Right cardiac atrium (tissue), 5 donors: ENCODE measurements at regions not wholly inside any gene's neighbourhood (a gene's known extent, or its start where the extent isn't known, plus 50 kb on each side); places are given as distances from the start of the nearest gene placed in this dataset.

Experiments
- ATAC-seq, 2 donors: fragments of 200-7000 bp; cut with Tn5 transposase; one replicate each; pipeline versions ENCODE4 v1.8.0 to v1.9.1; 2020; ENCODE audit warnings: moderate library complexity in 2 of 2, mild to moderate bottlenecking in 1 of 2
- DNase-seq, 3 donors: peaks; one replicate each; pipeline ENCODE4 v3.0.0-alpha.2; 2020
- H3K27ac ChIP-seq: one replicate; pipeline ENCODE4 v1.5.1; 2013; ENCODE audit warnings: mild to moderate bottlenecking, low read length, control low read depth, moderate library complexity
- H3K27me3 ChIP-seq: one replicate; pipeline ENCODE4 v1.6.1; 2013; ENCODE audit not compliant: control insufficient read depth, insufficient read depth
- H3K4me1 ChIP-seq: one replicate; pipeline ENCODE4 v1.6.1; 2013; ENCODE audit warnings: low read length; ENCODE audit not compliant: control insufficient read depth, insufficient read depth
- H3K4me3 ChIP-seq: one replicate; pipeline ENCODE4 v1.5.1; 2013; ENCODE audit warnings: low read length, control low read depth
- H3K9me3 ChIP-seq: one replicate; pipeline ENCODE4 v1.6.1; 2013; ENCODE audit warnings: low read length; ENCODE audit not compliant: control insufficient read depth
- WGBS: extraction: QIAGEN DNeasy Blood & Tissue Kit; methylation state at CpG from one replicate; pipeline ENCODE4 v1.1.7; 2013; 5-methylcytosine and 5-hydroxymethylcytosine counted together
- intact Hi-C, 4 donors: fragments of 100-400 bp; cut with DNase I; formaldehyde crosslinking; loops; one replicate each; pipeline versions ENCODE4 v1.11.0 to v1.14.0; 2022 to 2023
- donor health status: healthy with polysubstance abuse.
- donor health status: DM: no; HTN: yes; CAD: no.
- donor health status: DM: no; HTN: no; CAD: no.
- donor health status: DM: no; HTN: yes; CAD: no; lungs with severe emphysema.
- donor health status: DM: yes; HTN: yes; CAD: no.

- Histone ChIP-seq H3K27ac (no peak overlapping the region), H3K4me1 (no peaks in the 10 kb centered on the region), H3K27me3 (no peaks in the 10 kb centered on the region), H3K9me3 (no peaks in the 10 kb centered on the region), H3K4me3 (no peak overlapping the region)
- no peak for ATAC-seq
- intact Hi-C loops, result no loop called here
- WGBS, result 43% methylated on average over 1 of the region's 1 CpG
- no peak for DNase-seq
Measured at GRCh38 chr12:84376320-84376719, 536.3 kb downstream of the SLC6A15 start.

- no peak for ATAC-seq
- 34% methylated on average over 1 of the region's 1 CpG for WGBS
- H3K9me3 ChIP-seq, result no peaks in the 10 kb centered on the region
- intact Hi-C loops, result no loop called here
- DNase-seq, result no peak
- no peak overlapping the region for H3K27ac ChIP-seq
- H3K4me1 ChIP-seq, result no peaks in the 10 kb centered on the region
- no peak overlapping the region for H3K4me3 ChIP-seq
- H3K27me3 ChIP-seq, result no peaks in the 10 kb centered on the region
Measured at GRCh38 chr12:84375449-84376170, 537.0 kb downstream of the SLC6A15 start.

GRCh38 chr12:84362552-84362897 is 550.1 kb downstream of the SLC6A15 start:
- intact Hi-C loops, result no loop called here
- no peaks in the 10 kb centered on the region for H3K27me3 ChIP-seq
- no peak overlapping the region for H3K4me3 ChIP-seq
- peak in 1 of 3 donors; percentile 17 for DNase-seq
- no peak overlapping the region for H3K27ac ChIP-seq
- peak in 1 of 2 donors; percentile 22 for ATAC-seq
- no peaks in the 10 kb centered on the region for H3K4me1 ChIP-seq
- WGBS, result 88% methylated on average over 7 of the region's 7 CpGs
- H3K9me3 ChIP-seq, result no peaks in the 10 kb centered on the region

- DNase-seq (peak in 2 of 3 donors; percentile 38 to 44), ATAC-seq (peak in 1 of 2 donors; percentile 40)
- intact Hi-C loops, result no loop called here
- H3K27me3 ChIP-seq, result no peaks in the 10 kb centered on the region
- no peaks in the 10 kb centered on the region for H3K4me1 ChIP-seq
- no peak overlapping the region for H3K4me3 ChIP-seq
- no peaks in the 10 kb centered on the region for H3K9me3 ChIP-seq
- 91% methylated on average over 27 of the region's 27 CpGs for WGBS
- no peak overlapping the region for H3K27ac ChIP-seq
Measured at GRCh38 chr12:84361651-84362551, 550.7 kb downstream of the SLC6A15 start.

- H3K4me3 ChIP-seq, result no peak overlapping the region
- DNase-seq (no peak), ATAC-seq (no peak)
- intact Hi-C loops, result no loop called here
- H3K9me3 ChIP-seq, result no peaks in the 10 kb centered on the region
- no peaks in the 10 kb centered on the region for H3K4me1 ChIP-seq
- WGBS, result 94% methylated on average over 3 of the region's 3 CpGs
- no peak overlapping the region for H3K27ac ChIP-seq
- H3K27me3 ChIP-seq, result no peaks in the 10 kb centered on the region
Measured at GRCh38 chr12:84357314-84357713, 555.3 kb downstream of the SLC6A15 start.

- Histone ChIP-seq H3K27ac (no peak overlapping the region), H3K4me1 (no peaks in the 10 kb centered on the region), H3K9me3 (no peaks in the 10 kb centered on the region), H3K27me3 (no peaks in the 10 kb centered on the region), H3K4me3 (no peak overlapping the region)
- intact Hi-C loops, result no loop called here
- DNase-seq (peak in 1 of 3 donors; percentile 25), ATAC-seq (no peak)
- WGBS, result 92% methylated on average over 5 of the region's 5 CpGs
Measured at GRCh38 chr12:84356224-84356623, 556.4 kb downstream of the SLC6A15 start.

GRCh38 chr12:84355561-84355960 is 557.0 kb downstream of the SLC6A15 start:
- intact Hi-C loops, result no loop called here
- H3K4me3 ChIP-seq, result no peak overlapping the region
- H3K27ac ChIP-seq, result no peak overlapping the region
- no peaks in the 10 kb centered on the region for H3K4me1 ChIP-seq
- ATAC-seq, result no peak
- H3K27me3 ChIP-seq, result no peaks in the 10 kb centered on the region
- DNase-seq, result no peak
- WGBS, result 87% methylated on average over 6 of the region's 6 CpGs
- H3K9me3 ChIP-seq, result no peaks in the 10 kb centered on the region

- Histone ChIP-seq H3K27me3 (no peaks in the 10 kb centered on the region), H3K27ac (no peak overlapping the region), H3K4me3 (no peak overlapping the region), H3K4me1 (no peaks in the 10 kb centered on the region), H3K9me3 (no peaks in the 10 kb centered on the region)
- 74% methylated on average over 2 of the region's 2 CpGs for WGBS
- intact Hi-C loops, result no loop called here
- DNase-seq (no peak), ATAC-seq (no peak)
Measured at GRCh38 chr12:84348582-84348981, 564.0 kb downstream of the SLC6A15 start.

GRCh38 chr12:84341467-84342193 is 571.0 kb downstream of the SLC6A15 start:
- no peak overlapping the region for H3K4me3 ChIP-seq
- intact Hi-C loops, result no loop called here
- ATAC-seq (no peak), DNase-seq (no peak)
- H3K4me1 ChIP-seq, result no peaks in the 10 kb centered on the region
- H3K27ac ChIP-seq, result no peak overlapping the region
- H3K9me3 ChIP-seq, result no peaks in the 10 kb centered on the region
- WGBS, result 70% methylated on average over 1 of the region's 1 CpG
- no peaks in the 10 kb centered on the region for H3K27me3 ChIP-seq

- intact Hi-C loops, result no loop called here
- Histone ChIP-seq H3K4me1 (no peaks in the 10 kb centered on the region), H3K27me3 (no peaks in the 10 kb centered on the region), H3K4me3 (no peak overlapping the region), H3K27ac (no peak overlapping the region), H3K9me3 (no peaks in the 10 kb centered on the region)
- no peak for DNase-seq
- WGBS, result 35% methylated on average over 1 of the region's 1 CpG
- ATAC-seq, result no peak
Measured at GRCh38 chr12:84336231-84336630, 576.4 kb downstream of the SLC6A15 start.

GRCh38 chr12:84329938-84330337 is 582.7 kb downstream of the SLC6A15 start:
- H3K4me1 ChIP-seq, result no peaks in the 10 kb centered on the region
- DNase-seq, result no peak
- ATAC-seq, result no peak
- no peak overlapping the region for H3K27ac ChIP-seq
- WGBS, result 60% methylated on average over 2 of the region's 2 CpGs
- H3K4me3 ChIP-seq, result no peak overlapping the region
- no peaks in the 10 kb centered on the region for H3K9me3 ChIP-seq
- H3K27me3 ChIP-seq, result no peaks in the 10 kb centered on the region
- intact Hi-C loops, result no loop called here
